Right lung (tissue), 2 donors: ENCODE measurements at regions not wholly inside any gene's neighbourhood (a gene's known extent, or its start where the extent isn't known, plus 50 kb on each side); places are given as distances from the start of the nearest gene placed in this dataset.

Source experiments
- DNase-seq, 2 donors: peaks; one replicate each; pipeline ENCODE4 v3.0.0-alpha.2; 2013

DNA sequence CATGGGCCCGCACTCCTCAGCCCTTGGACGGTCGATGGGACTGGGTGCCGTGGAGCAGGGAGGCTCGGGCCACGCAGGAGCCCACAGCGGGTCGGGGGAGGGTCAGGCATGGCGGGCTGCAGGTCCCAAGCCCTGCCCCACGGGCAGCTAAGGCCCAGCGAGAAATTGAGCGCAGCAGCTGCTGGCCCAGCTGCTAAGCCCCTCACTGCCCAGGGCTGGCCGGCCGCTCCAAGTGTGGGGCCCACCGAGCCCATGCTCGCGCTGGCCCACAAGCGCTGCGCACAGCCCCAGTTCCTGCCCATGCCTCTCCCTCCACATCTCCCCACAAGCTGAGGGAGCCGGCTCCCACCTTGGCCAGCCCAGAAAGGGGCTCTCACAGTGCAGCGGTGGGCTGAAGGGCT is 259.4 kb downstream of the VGLL3 start:
- DNase-seq = no peak

DNA sequence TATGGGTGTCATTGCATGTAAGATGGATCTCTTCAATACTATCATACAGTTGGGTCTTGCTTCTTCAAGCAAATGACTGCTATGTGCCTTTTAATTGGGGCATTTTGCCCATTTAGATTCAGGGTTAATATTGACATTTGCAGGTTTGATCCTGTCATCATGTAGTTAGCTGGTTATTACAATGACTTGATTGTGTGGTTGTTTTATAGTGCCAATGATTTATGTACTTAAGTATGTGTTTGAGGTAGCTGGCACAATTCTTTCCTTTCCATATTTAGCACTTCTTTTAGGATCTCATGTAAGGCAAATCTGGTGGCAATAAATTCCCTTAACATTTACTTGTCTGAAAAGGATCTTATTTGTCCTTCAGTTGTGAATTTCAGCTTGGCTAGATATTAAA is 267.5 kb downstream of the VGLL3 start:
- no peak for DNase-seq

DNA sequence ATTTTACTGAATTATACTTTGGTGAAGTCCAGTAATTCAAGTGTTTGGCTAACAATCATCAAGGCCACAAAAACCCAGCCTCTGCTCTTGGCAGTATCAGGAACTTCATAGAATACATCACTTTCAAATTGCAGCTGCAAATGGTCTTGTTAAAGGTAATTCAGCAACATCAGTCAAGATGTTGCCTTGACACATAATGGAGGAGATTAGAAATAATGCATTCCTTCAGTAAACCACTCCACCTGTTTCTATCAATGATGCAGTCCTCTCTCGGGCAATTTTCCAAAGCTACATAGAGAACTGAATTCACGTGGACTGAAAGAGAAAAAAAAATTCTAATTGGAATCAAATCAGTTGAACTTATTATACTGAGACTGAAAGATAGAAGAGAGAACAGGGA is 279.3 kb downstream of the VGLL3 start:
- DNase-seq = no peak

DNA sequence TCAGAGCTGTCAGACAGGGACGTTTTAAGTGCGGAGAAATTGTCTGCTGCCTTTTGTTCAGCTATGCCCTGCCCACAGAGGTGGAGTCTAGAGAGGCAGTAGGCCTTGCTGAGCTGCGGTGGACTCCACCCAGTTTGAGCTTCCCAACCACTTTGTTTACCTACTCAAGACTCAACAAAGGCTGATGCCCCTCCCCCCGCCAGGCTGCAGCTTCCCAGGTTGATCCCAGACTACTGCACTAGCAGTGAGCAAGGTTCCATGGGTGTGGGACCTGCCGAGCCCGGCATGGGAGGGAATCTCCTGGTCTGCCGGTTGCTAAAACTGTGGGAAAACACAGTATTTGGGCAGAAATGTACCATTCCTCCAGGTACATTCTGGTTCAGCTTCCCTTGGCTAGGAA is 282.1 kb downstream of the VGLL3 start:
- no peak for DNase-seq

DNA sequence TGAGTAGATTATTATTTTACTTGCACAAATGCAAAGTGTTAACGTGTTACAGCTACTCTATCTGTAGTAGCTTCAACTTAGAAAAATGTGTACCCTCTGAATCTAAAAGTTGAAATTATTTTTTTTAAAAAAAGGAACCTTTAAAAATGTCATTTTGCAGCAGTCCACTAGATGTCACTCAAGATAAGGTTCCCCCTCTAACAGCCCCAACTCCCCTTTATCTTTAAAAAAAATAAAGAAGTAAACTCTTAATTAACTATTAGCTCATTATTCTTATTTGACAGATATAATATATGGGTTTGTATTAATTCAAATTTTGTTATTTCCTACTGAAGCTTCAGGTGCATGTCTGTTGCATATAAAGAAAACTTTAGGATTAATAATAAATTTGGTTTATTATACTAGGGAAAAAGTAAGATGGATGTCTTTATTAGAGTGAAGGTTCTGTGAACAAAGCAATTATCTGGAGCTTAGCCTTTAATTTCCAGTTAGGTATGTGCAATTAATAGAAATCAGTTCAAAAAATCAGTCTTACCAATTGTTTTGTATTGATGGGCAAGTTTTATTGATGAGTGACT is 288.5 kb downstream of the VGLL3 start:
- DNase-seq = peak in 1 of 2 donors; percentile 2

DNA sequence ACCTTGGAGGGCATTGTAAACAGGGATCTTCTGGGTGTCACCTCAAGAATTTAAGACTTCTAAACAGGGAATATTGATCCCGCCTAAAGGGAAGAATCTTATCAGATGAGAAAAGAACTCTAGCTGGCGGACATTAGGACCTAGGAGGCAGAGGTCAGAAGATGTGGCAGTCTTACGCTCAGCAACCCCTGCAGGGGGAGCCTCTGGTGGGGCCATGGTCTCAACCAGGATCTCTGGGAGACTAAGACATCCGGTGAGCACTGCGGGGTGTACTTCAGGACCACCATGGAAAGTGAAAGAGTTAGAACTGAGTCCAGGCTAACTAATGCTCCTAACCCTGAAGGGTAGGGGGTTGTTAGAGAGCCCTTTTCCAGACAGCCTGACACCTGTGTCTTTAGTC is 295.2 kb downstream of the VGLL3 start:
- DNase-seq = no peak

DNA sequence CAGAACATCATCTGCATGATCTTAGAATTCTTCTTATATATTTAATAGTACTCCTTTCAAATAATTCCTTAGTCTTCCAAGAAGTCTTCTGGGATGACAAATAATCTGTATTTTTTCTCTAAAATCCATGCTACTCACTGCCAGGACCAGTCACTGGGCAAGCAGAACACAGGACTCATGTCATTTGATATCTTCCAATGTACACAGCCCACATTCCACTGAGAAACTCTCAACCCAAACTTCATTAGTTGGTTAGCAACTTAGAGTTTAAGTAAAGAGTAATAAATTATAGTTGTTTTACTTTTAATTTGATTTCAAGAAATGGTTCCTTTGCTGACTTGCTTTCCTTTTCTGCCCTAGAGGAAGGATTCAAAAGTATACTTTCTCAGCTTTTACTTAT is 317.0 kb downstream of the VGLL3 start:
- no peak for DNase-seq

DNA sequence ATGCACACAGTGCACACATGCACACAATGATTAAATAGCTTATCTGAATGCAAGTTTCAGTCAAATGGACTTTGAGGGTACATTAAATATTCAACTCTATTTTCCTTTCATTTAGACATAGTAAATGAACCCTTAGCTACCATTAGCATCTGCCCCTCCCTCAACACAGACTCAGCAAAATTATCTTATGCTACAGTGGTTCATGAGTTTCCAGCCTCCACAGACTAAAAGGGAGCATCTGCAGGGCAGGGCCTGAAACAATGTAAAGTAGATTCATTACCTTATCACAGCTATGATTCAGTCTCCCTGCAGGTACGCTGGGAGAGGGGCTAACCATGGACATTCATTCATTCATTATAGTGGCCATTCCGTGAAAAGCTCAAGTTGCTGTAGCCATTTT is 329.1 kb downstream of the VGLL3 start:
- DNase-seq = no peak

DNA sequence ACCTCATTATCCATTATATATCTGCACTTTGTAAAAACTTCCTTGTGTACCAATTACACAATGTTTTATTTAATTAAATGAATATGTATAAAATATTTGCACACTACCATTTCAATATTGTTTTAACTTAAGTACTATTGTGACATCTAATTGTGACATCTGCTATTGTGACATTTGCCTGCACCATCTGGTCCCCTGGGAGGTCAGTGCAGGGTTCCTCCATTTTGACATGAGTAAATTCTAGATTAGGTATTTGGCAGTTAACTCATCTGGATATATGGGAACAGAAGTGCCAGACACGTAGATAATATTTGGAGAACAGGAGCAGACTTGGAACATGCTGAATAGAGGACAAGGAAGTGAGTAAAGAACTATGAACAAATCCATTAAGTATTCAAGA is 332.1 kb downstream of the VGLL3 start:
- no peak for DNase-seq

DNA sequence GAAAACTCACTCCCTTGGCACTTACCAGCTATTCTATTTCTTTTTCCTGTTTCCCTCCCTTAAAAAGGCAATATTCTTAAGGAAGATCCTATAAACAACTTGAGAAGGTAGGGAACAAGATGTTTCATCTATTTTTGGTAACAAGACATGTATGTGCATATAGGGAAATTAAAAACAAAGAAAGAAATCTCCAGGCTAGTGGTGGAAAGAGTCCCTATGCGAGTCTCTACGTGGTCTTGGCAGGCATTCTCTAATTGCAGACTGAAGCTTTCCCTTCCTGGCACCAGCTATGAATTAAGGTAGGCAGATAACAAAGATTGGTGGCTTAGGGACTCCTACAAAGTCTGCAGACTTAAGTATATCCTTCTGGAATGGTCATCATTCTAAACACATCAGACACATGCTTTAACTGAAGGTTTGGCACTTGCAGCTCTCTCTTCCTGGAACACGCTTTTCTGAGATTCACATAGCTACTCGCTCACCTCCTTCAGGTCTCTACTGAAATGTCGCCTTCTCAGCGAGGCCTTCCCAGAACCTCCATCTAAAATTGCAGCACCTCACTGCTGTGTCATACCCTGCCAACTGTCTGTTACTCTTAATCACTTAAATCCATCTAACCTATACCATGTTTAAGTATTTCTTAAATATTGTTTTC is 336.0 kb downstream of the VGLL3 start:
- DNase-seq = no peak

DNA sequence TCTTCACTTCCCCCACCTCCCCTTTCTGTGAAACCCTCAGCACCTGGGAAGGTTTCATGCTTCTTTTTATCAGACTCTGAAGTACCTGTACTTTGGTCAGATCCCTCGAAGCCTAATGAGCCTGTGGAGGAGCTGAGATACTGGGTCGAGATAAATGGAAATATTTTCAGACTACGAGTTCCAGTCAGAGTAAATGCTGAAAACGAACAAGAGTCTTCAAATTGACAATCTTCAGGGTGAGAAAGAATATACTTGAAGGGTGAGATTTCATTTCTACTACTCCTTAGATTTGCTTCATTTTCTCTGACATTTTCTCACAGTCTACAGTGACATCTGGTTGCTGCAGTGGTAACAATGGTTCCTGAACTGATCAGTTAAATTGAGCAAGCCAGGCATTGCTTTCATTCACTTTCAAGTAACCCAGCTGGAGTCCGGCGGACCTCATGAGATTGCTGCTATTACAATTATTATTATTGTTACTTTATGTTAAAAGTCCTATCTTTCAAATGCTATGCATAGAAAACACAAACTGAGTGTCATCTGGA is 337.2 kb downstream of the VGLL3 start:
- DNase-seq = no peak

DNA sequence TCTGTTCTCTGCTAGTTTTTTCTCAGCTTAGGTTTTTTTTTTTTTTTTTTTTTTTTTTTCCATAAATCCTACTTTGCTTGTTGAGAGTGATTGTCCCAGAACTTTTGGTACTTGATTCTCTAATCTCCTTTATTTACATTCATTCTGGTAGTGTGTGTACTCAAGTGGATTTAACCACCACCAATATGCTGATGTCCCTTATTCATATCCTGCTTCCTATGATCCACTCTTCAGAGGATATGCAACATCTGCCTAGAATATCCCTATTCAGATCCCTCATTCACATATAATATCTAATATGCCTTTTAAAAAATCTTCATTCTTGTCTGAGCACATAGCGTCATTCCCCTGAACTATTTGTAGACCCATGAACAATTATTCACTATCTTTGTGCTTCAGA is 342.9 kb downstream of the VGLL3 start:
- DNase-seq = no peak

DNA sequence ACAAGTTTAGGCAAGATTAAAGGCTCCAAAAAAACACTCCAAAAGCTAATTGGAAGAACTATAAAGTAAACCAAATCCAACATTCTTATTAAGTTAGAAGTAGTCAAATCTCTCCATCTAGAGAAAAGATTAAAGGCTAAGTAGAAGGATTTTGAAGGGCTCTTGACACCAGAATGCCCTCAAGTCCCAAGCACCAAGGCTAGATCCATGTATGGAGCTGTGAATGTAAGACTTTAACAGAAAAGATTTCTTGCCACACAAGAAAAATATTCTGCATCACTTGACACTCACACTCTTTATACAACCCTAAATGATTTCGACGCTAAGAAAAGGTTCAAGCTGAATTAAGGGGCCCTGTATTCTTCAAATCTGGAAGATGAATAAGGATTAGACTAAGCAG is 345.2 kb downstream of the VGLL3 start:
- DNase-seq = peak in 1 of 2 donors; percentile 26

DNA sequence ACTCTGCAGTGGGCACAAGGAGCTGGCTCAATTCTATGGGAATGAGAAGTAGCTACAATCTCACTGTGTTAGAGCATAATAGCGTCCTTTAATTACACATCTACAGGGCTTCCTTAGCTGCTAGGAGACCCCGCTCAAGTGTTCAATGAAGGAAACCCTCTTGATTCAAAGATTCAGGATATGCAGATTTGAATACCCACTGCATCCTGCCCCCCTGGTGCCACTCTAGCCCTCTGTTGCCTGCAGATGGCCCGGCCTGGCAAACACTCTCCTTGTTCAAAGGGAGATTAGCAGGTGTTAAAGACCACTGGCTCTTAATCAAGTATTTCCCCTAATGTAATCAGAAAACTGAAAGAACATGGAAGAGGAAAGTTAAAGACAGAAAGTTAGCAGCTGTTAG is 356.6 kb downstream of the VGLL3 start:
- no peak for DNase-seq

DNA sequence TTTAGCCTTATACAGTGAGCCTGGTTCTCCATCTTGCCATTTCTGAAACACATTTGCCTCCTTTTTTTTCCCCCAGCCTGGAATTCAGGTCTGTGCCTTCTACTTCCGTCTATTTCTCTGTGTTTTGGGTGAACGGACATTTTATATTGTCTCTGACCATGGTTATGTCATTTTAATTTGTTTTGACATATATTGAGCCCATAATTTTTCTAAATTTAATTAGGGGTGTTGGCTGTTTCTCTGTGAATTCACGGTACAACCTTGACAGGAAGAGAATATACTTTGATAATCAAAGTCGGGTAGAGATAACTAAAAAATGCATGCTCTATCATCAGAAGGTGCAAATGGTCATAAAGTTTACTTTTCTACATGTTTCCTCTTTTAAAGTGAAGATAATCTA is 361.4 kb downstream of the VGLL3 start:
- no peak for DNase-seq

DNA sequence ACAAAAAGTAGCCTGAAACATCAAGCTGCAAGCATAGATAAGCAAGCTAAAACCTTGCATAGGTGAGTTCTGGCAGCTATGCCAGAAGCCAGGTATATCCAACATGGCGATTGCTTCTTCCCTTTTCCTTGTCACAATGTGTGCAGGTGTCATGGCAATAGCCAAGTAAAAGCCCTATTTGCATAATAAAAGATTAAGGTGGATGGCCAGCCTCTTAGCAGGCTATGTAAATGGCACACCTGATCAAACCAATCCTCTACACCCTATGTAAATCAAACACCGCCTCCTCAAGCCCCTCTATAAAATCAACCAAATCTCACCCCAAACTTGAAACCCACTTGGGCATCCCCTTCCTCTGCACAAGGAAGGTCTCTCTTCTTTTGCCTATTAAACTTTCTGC is 366.8 kb downstream of the VGLL3 start:
- DNase-seq = no peak

DNA sequence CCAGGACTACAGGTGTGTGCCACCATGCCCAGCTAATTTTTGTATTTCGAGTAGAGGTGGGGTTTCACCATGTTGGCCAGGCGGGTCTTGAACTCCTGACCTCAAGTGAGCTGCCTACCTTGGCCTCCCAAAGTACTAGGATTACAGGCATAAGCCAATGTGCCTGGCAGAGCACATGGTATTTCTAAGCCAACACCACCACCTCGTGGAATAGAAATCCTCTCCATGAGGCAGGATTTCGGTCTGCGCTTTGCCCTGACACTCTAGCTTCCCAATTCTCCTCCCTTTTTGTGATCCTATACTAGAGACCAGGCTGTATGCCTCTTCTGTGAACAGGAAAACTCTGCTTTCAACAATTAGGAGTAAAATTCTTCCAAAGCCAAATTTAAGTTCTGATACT is 372.2 kb downstream of the VGLL3 start:
- DNase-seq = no peak

DNA sequence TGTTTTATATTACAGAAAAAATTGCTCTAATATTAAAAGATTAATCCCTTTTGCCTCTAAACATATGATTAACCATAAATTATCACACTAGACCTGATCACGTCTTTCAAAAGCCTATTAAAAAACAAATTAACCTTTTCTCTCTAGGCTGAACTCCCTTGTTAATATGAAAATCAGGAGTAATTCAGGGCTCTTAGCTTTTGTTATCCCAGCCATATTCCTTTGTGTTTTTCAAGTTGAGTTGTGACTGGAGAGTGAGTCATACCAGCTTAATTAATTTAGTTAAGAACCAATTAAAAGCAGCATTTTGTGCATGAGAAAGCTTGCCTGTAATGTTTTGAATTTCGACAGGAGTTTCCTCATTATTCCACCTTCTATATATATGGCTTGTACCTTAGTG is 385.8 kb downstream of the VGLL3 start:
- DNase-seq = no peak

DNA sequence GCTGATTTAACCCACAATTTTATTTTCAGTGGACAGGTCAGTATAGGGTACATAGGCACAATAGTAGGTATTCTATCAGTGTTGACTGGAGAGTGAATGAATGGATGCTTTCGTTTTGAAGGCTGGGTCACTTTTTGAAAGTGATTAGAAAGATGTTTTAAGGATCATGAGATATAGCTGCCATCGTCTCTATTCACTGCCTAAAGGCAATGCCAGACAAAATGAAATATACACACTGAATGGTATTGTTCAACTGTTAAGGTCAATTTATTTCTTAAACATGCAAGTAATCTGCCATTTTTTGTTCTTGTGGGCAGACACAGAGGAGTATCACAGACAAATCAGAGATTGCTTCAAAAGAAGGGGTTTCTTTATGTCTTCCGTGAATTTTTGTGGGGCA is 395.3 kb downstream of the VGLL3 start:
- DNase-seq = no peak

DNA sequence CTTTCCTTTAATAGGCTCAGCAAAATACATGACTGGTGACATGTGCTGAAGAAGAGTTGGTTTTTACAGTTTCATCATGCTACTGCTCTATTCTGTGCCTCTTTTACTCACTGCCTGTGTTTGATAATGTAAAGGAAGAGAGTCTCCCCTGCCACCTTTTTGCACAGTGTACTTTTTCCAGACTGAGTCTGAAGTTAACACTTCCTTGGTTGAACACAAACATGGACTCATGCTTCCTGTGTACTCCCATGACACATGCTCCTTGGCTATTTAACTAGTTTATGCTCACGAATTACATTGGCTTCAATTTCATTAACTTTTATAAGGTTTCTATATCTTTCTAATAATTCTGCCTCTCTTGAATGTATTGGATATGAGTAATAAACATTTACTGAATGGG is 396.1 kb downstream of the VGLL3 start:
- no peak for DNase-seq

DNA sequence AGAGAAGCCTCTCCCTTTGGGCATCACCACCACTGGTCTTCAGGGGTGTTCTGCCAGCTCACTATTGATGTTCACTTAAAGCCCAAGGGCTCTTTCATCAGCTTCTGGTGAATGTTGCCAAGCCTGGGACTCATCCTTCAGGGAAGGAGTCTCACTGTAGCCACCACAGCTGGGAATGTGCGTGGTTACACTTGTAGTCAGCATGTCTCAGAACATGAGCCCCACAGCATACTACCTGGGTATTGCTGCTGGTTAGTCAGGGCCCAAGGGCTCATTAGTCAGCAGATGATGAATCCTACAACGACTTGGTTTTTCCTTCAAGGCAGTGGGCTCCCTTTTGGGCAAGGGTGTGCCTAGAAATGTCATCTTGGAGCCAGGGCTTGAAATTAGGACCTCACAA is 412.9 kb downstream of the VGLL3 start:
- DNase-seq = no peak

DNA sequence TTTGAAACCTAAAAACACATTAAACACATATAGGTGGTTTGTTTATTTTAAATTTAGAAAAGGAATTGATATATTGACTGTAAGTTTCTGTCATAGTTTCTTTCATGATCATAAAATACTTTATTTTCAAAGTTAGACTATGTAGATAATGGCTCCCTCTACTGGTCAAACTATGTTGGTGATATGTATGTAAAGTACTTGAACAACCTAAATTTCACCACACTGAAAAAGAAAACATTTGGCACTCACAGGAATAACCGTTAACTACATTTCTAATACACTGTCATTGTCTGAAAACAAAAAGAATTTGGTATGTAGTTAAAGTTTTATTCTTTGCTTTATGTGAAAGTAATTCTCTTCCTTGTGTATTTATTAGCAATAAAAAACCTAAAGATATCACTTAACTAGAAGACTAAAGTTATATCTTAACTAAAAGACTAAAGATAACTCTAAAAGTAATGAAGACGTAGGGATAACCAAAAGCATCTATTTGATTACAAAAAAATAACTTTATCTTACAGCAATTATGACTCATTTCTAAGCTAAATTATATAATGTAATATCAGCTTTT is 427.5 kb downstream of the VGLL3 start:
- peak; percentile 10 to 32 for DNase-seq

DNA sequence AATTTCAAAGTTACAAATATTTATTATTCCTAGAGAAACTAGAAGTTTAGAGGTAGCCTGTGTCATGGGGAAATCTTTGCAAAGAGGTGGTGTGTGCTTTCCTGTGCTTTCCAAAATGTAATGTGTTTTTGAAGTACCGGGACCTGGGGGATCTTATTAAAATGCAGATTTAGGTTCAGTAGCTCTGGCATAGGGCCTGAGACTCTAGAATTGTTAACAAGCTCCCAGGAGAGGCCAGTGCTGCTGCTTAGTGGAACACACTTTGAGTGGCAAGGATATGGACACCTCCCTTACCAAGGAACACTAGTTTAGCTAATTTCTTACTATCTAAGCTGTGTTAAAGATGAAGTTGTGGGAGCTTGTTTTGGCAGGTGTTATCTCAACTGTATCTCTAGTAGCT is 428.9 kb downstream of the VGLL3 start:
- no peak for DNase-seq

DNA sequence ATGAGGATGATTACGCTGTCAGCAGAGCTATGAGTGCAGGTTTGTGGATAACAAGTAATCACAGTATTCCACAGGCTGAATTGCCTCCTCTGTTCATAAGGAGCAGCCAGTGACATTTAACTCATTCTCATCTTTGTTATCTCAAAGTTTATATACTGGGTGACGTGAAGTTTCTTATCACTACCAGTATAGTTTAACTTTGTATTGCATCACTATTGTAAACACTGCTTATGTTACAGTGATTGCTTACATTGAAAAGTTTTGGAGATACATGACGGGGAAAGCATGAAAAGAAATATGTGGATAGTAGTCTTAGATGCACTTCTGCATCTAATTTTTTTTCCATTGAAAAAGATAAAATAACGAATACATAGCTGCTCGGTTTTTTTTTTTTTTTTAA is 429.7 kb downstream of the VGLL3 start:
- peak in 1 of 2 donors; percentile 7 for DNase-seq
